Ishikawa (cell line): ENCODE measurements at regions not wholly inside any gene's neighbourhood (a gene's known extent, or its start where the extent isn't known, plus 50 kb on each side); places are given as distances from the start of the nearest gene placed in this dataset.

Experiments
- NFIC ChIP-seq: IDR thresholded peaks from 2 replicates; pipeline ENCODE4 v1.6.1; 2012
- TAF1 ChIP-seq: IDR thresholded peaks from 2 replicates; pipeline ENCODE4 v1.6.1; 2012; ENCODE audit warnings: low read depth, mild to moderate bottlenecking

- TF ChIP-seq TAF1 (no peak), NFIC (no peak)
Measured at GRCh38 chr4:130568746-130569145, 1472.8 kb downstream of the C4orf33 start.
